DOHH2 (cell line): ENCODE measurements at regions not wholly inside any gene's neighbourhood (a gene's known extent, or its start where the extent isn't known, plus 50 kb on each side); places are given as distances from the start of the nearest gene placed in this dataset.

ENCODE experiments used
- H3F3A ChIP-seq: fragments of 200-600 bp; sonication (generic), shearing (Covaris generic); 2 replicates; pipeline ENCODE4 v1.6.0; 2016; ENCODE audit warnings: antibody characterized with exemption, mild to moderate bottlenecking; ENCODE audit not compliant: control insufficient read depth, insufficient read depth
- H3K27ac ChIP-seq: fragments of 200-600 bp; sonication (generic); 2 replicates; pipeline ENCODE4 v1.5.1; 2014; ENCODE audit warnings: low read depth, mild to moderate bottlenecking, low read length, moderate library complexity
- H3K27me3 ChIP-seq: fragments of 200-600 bp; sonication (generic); 2 replicates; pipeline ENCODE4 v1.6.1; 2014; ENCODE audit warnings: mild to moderate bottlenecking, low read length, mixed read lengths; ENCODE audit not compliant: control insufficient read depth
- H3K36me3 ChIP-seq: fragments of 200-600 bp; sonication (generic); 2 replicates; pipeline ENCODE4 v1.6.1; 2014; ENCODE audit warnings: mild to moderate bottlenecking, low read length, moderate library complexity, mixed read lengths; ENCODE audit not compliant: control insufficient read depth
- H3K4me1 ChIP-seq: fragments of 200-600 bp; sonication (generic); 2 replicates; pipeline ENCODE4 v1.6.1; 2014; ENCODE audit warnings: mild to moderate bottlenecking, low read length, mixed read lengths; ENCODE audit not compliant: control insufficient read depth
- H3K4me2 ChIP-seq: fragments of 200-600 bp; sonication (generic); 2 replicates; pipeline ENCODE4 v1.6.0; 2014; ENCODE audit warnings: mild to moderate bottlenecking, low read length, moderate library complexity
- H3K4me3 ChIP-seq: fragments of 200-600 bp; sonication (generic); 2 replicates; pipeline ENCODE4 v1.5.1; 2014; ENCODE audit warnings: mild to moderate bottlenecking, low read length, mixed read lengths
- H3K79me2 ChIP-seq: fragments of 200-600 bp; sonication (generic); 2 replicates; pipeline ENCODE4 v1.6.1; 2014; ENCODE audit warnings: mild to moderate bottlenecking, low read length, mixed read lengths; ENCODE audit not compliant: control insufficient read depth
- H3K9me2 ChIP-seq: fragments of 200-600 bp; sonication (generic); replicated peaks from 2 replicates; pipeline ENCODE4 v1.6.1; 2014; ENCODE audit warnings: mild to moderate bottlenecking, low read length, mixed read lengths; ENCODE audit not compliant: control insufficient read depth
- H3K9me3 ChIP-seq: fragments of 200-600 bp; sonication (generic); 2 replicates; pipeline ENCODE4 v1.6.1; 2014; ENCODE audit warnings: antibody characterized with exemption, low read length, mixed read lengths; ENCODE audit not compliant: control insufficient read depth, insufficient read depth
- H4K20me1 ChIP-seq: fragments of 200-600 bp; sonication (generic); 2 replicates; pipeline ENCODE4 v1.6.0; 2014; ENCODE audit warnings: low read depth, mild to moderate bottlenecking, antibody characterized with exemption, low read length, moderate library complexity; ENCODE audit not compliant: control insufficient read depth, insufficient read depth
- EZH2phosphoT487 ChIP-seq: fragments of 200-600 bp; sonication (generic); IDR thresholded peaks from 2 replicates; pipeline ENCODE4 v1.6.1; 2017; ENCODE audit warnings: borderline replicate concordance, mild to moderate bottlenecking, antibody characterized with exemption, low read length, moderate library complexity, mixed read lengths
- TF ChIP-seq, protein P1 (sequence below): fragments of 200-600 bp; sonication (generic); IDR thresholded peaks from one replicate; pipeline ENCODE4 v1.5.1; 2014; ENCODE audit warnings: antibody characterized with exemption, mild to moderate bottlenecking, low read depth, low read length; ENCODE audit not compliant: poor library complexity, severe bottlenecking

DNA sequence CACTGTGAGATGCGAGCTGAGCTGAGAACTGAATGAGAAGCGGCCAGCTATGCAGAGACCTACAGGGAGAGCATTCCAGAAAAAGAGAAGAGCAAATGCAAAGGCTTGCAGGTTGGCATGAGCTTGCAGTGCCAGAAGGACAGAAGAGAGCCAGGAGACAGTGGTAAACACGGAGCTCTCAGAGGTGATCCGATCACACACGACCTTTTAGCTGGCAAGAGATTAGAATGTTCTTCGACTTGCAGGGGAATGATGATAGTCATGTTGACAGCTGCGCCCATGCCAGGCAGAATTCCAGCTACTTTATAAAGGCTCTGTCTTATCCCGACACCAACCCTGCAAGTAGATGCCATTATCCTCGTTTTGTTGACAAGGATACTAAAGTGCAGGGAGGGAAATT is 256.8 kb downstream of the VRK1 start:
- no peaks in the 10 kb centered on the region for H3K9me2 ChIP-seq

DNA sequence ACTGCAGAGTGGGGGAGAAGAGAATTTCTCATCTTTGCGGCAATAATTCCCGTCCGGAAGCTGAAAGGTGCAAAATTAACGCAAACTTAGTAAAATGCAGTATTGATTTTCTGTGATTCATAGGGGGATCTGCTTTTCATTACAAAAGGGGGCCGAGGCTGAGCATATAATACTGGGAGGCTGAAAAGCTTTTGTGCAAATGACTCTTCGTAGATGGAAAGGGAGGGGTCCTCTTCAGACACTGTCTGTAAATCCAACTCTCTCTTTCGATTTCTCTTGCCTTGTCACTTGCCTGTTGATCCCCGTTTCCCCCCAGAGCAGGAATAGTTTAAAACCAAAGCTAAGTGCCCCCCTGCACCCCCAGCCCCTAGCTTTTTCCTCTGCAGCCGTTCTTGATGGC is 258.2 kb downstream of the VRK1 start:
- Histone ChIP-seq H4K20me1 (no peaks in the 10 kb centered on the region), H3F3A (no peaks in the 10 kb centered on the region), H3K4me1 (no peaks in the 10 kb centered on the region), H3K79me2 (no peaks in the 10 kb centered on the region), H3K27me3 (no peaks in the 10 kb centered on the region), H3K27ac (no peak overlapping the region), H3K9me3 (no peaks in the 10 kb centered on the region), H3K36me3 (no peaks in the 10 kb centered on the region), H3K4me3 (no peak overlapping the region), H3K9me2 (no peaks in the 10 kb centered on the region), H3K4me2 (no peak overlapping the region)
- TF ChIP-seq, protein P1, sequence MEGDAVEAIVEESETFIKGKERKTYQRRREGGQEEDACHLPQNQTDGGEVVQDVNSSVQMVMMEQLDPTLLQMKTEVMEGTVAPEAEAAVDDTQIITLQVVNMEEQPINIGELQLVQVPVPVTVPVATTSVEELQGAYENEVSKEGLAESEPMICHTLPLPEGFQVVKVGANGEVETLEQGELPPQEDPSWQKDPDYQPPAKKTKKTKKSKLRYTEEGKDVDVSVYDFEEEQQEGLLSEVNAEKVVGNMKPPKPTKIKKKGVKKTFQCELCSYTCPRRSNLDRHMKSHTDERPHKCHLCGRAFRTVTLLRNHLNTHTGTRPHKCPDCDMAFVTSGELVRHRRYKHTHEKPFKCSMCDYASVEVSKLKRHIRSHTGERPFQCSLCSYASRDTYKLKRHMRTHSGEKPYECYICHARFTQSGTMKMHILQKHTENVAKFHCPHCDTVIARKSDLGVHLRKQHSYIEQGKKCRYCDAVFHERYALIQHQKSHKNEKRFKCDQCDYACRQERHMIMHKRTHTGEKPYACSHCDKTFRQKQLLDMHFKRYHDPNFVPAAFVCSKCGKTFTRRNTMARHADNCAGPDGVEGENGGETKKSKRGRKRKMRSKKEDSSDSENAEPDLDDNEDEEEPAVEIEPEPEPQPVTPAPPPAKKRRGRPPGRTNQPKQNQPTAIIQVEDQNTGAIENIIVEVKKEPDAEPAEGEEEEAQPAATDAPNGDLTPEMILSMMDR, result no peak
- no peak for TF ChIP-seq EZH2phosphoT487

More for the DNA sequence above, 256.8 kb downstream of the VRK1 start:
- H4K20me1 ChIP-seq, result no peaks in the 10 kb centered on the region
- no peak for TF ChIP-seq EZH2phosphoT487
- TF ChIP-seq, protein P1, result no peak
- H3K27ac ChIP-seq, result no peak overlapping the region
- no peaks in the 10 kb centered on the region for H3K27me3 ChIP-seq
- no peaks in the 10 kb centered on the region for H3F3A ChIP-seq
- no peaks in the 10 kb centered on the region for H3K9me3 ChIP-seq
- no peak overlapping the region for H3K4me3 ChIP-seq
- H3K4me2 ChIP-seq, result no peak overlapping the region
- no peaks in the 10 kb centered on the region for H3K79me2 ChIP-seq
- no peaks in the 10 kb centered on the region for H3K36me3 ChIP-seq
- H3K4me1 ChIP-seq, result no peaks in the 10 kb centered on the region

DNA sequence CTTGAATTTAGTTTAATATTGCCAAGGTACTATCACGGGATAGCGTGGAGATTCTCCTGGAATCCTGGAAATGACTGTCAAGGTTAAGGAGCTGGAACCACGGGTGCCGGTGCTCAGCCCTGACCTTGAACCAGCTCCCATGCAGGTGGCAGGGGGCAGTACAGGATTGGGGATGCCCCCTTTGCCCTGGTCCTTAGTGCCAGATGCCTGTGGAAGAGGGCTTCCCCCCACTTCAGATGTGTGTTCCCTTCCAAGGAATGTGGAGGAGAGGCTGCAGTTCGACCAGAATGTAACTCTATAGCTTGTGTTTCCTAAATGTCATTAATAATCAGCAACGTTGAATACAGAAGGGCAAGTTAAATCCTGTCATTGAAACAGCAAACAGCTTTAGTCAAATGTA is 258.9 kb downstream of the VRK1 start:
- H3F3A ChIP-seq, result no peaks in the 10 kb centered on the region
- TF ChIP-seq, protein P1, result no peak
- no peak for TF ChIP-seq EZH2phosphoT487
- no peak overlapping the region for H3K4me3 ChIP-seq
- H3K9me2 ChIP-seq, result no peaks in the 10 kb centered on the region
- no peak overlapping the region for H3K4me2 ChIP-seq
- no peaks in the 10 kb centered on the region for H3K27me3 ChIP-seq
- no peak overlapping the region for H3K27ac ChIP-seq
- H3K4me1 ChIP-seq, result no peaks in the 10 kb centered on the region
- H3K79me2 ChIP-seq, result no peaks in the 10 kb centered on the region
- H3K36me3 ChIP-seq, result no peaks in the 10 kb centered on the region
- H4K20me1 ChIP-seq, result no peaks in the 10 kb centered on the region
- H3K9me3 ChIP-seq, result no peaks in the 10 kb centered on the region
